HG02610 (cell line): ENCODE measurements at regions not wholly inside any gene's neighbourhood (a gene's known extent, or its start where the extent isn't known, plus 50 kb on each side); places are given as distances from the start of the nearest gene placed in this dataset.
A peak's percentile ranks its signal among the peaks of the same experiment; 100 is the strongest.

Experiments used
- ATAC-seq: cut with Tn5 transposase; IDR thresholded peaks from one replicate; pipeline ENCODE4 v1.9.1; 2021; ENCODE audit warnings: mild to moderate bottlenecking, moderate library complexity; ENCODE audit not compliant: unreplicated experiment

DNA sequence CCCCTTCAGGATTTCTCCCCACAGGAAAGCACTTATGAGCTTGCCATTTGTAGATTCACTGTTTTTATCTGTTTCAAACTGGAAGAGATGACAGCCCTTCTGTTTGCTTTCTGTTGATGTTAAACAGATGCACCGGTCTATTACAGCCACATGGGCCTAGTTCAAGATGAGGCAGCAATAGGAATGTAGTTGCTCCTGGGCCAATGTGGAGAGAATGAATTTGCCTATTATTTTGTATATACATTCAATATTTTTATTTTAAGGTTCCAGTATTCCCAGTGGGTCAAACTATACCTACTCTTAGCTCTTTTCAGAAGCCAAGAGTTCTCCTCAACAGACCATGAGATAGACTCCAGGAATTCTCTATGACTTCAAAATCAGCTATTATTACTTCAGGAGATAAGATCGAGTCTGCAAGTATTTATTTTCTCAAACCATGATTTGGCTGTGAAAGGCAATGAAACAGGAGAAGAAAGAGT, 461.6 kb downstream of the RASEF start:
- no peak for ATAC-seq

DNA sequence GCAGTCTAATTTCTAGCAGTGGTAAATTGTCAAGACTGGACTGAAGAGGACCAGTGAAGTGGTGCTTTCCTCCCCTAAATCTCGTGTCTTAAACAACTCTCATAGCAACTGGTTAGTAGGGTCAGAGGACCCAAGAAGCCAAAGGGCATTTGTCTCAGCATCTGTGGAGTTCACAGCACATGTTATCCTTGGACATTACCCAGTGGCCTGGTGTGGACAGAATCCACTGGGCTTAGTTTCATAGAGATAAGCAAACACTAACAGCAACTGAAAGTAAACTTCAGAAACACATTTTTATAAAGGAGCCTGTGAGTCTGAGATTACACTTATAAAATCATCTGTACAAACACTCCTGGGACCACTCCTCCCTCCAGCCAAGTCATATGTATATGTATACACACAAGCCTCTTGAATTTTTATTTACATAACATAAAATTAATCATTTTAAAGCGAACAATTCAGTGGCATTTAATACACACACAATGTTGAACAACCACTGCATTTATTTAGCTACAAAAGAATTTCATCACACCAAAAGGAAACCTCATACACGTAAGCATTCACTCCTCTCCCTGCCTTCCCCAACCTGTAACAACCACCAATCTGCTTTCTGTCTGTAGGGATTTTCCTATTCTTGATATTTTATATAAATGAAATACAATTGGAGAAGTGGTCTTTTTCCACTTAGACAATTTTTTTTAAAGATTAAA, 457.8 kb downstream of the RASEF start:
- ATAC-seq, result no peak

DNA sequence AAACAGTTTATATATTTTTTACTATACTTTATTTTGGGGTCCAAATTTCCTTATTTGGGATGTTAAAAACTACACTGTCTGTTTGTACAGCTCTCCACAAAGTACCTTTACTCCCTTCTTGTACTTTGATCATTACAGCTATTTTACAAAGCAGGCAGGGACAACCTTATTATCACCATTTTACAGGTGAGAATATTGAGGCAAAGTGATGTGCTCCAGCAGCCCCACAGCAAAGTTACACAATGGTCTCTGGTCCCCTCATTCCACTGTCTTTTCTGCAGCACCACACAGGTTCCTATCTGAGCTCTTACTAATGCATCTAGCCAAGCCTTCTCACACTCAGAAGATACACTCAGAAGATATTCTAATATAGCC, 457.3 kb downstream of the RASEF start:
- ATAC-seq, result no peak

DNA sequence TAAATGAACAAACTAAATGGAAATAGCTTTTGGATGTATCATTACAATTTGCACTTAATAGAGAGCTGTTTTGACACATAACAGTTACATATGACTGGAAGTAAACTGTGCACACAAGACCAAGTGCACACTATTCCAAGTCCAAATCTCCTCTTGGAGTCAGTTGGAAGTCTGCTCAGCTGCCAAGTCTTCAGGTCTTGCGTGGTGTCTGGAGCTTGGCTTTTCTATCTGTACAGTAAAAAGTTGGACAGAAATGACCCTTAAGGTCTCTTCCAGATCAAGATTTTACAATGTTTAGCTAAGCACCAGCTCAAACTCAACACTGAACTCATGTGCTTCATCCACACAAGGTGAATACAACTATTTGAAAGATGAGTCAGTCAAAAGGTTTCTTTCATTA, 456.9 kb downstream of the RASEF start:
- no peak for ATAC-seq

DNA sequence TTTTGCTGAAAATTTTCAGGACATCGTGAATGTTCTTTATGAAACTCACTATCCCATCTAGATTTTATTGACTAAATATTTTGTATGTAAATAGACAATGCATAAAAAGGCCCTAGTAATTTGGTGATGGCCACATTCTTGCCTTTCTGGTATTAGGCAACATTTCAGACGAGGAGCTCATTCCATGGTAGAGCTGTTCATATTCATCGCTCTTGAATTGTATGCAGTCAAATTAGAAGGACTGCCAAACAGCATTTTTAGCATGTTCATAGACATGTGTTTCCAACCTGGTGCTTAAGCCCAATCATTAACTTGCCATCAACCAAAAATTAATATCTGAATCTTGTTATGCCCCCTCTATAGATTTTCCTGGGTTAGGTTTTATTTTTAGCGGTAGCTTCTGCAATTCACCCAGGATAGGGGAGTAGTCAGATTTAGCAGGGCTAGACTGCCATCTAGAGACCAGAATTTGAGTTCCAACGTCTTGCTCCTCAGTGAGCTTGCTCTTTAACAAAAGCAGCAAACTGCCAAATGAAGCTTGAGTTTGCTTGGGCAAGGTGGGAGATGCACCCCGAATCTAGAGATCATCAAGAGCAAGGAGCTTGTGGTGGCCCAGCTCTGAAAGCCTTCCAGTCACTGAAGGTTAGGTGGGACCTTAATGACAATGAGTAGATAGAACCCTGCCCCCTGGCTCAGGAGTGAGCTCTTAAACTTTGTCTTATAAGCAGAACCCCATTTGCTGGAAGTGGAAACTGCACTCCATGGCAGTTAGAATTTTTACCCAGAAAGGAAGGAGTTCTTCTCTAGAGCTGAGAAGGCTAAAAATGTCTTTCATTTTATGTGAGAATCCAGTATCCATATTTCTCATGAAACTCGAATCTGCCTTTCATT, 456.2 kb downstream of the RASEF start:
- ATAC-seq, result peak; percentile 48

DNA sequence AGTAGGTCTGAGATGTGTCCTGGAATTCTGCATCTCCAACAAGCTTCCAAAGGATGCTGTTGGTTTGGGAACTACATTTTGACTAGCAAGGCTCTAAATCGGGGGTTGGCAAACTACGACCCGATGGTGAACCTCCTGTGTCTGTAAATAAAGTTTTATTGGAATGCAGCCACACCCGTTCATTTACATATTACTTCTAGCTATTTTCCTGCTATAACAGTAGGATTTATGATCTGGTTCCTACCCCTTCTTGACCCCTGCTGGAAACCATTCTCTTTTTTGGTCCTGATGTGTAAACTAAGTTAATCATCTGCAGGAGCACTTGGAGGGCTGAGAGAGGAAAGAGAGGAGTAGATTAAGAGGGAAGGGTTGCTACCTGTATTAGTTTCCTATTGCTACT, 454.5 kb downstream of the RASEF start:
- ATAC-seq, result no peak

DNA sequence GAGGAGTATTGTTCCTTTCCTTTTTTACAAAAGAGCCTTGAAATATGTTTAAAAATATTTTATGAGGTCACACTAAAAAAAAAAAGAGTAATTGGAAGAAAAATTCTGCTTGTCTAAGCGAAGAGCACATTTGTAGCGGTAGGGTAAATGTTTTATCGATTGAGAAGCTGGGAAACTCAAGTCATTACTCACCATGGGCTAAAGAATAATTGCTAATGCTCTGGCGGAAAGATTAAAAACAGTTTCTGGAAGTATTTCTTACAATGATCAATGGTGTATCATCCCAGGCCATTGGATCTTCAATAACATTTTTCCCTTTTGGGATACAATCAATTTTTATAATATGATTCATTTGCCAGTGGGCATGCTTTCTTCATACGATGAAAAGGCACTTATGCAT, 450.0 kb downstream of the RASEF start:
- no peak for ATAC-seq

DNA sequence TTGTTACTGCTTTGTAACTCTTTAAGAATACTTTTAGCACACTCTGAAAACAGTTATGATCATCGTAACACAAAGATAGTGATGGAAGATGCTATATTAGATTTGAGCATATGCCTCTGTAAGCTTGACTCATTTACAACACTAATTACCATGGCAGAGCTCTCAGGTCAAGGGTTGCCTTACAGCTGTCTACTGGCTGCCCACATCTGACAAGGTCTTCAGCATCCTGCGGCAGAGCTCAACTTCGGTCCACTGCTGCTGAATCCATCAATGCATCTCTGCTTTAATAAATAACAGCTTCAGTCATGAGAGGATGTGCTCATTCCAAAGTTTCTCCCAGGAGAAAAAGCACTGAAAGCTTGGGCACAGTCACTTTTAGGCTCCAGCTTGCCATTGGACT, 449.4 kb downstream of the RASEF start:
- no peak for ATAC-seq

DNA sequence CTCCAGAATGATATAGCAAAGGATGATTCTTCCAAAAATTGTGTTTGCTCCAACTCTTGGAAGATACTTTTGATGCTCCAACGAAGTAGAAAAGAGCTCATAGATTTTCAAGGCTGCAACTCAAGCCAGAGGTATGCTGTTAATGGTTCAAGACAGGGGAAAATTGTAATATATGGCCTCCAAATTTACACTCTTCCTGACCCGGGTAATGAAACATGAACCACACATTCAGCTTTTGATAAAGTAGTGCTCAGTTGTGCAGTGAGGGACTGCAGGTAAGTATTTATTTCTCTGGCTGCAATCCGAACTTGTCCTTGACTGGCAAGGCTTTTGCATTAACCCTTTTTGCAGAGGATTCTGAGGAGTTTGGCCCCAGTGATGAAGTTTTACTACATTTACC, 446.4 kb downstream of the RASEF start:
- ATAC-seq, result no peak

DNA sequence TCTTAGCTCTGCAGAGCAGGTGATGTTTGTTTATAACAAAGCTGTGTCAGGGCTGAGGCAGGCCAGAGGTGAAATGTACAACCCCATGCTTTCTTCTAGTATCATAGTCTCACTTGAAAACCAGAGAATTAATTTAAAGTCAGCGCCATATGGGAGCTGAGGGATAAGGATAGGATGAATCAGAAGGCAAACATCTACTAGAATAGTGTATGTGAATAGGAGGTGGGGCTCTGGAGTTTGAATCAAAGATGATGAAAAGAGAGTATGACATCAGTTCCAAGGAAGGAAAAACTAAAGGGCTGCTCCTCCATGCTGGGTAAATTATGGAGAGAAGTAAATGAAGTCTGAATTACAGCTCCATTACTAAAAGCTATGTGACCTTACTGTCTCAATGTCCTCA, 441.5 kb downstream of the RASEF start:
- no peak for ATAC-seq

DNA sequence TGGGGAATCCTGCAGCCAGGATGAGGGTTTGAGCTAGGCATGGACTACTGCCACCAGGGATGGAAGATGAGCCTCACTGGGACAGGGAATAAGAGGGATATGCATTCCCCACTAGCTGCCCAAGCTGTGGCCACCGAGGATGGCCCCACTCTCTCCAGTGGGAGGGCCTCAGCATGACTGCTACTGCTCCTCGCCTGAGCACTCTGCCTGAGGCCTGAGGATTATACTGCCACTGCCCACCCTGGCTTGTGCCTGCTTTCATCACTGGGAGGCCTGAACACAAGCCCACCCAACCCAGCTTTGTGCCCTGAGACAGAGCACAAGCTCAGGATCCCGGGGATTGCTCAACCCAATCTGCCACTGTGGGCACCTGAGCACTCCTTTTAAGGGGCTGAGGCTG, 425.6 kb downstream of the RASEF start:
- no peak for ATAC-seq

DNA sequence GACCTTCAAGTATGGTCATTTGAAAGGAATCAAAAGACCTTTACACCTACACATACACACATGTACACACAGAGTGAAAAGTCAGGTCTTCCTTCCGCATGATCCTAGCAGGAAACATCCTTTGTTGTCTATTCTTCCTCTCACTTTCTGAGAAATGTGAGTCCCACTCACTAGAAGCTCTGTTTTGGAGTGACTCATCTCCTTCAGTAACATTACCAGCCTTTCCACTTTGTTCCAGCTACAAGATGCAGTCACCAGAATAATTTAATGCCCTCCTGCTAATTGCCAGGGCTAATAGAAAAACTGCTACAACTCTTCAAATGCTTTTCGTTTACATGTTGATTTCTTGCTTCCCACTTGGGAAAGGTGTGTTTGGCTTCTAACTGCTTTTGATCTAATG, 417.3 kb downstream of the RASEF start:
- no peak for ATAC-seq

DNA sequence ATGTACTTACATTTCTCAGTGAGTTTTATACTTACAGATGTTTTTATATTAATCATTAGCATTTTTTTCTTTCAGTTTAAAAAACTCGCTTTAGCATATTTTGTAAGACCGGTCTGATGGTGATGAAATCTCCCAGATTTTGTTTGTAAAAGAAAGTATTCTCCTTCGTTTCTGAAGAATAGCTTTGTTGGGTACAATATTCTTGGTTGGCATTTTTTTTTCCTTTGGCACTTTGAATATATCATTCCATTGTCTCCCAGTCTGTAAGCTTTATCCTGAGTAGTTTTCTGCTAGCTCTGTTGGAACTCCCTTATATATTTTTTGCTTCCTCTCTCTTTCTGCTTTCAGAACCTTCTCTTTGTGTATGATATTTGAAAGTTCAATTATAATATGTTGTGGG, 412.6 kb downstream of the RASEF start:
- ATAC-seq, result no peak

DNA sequence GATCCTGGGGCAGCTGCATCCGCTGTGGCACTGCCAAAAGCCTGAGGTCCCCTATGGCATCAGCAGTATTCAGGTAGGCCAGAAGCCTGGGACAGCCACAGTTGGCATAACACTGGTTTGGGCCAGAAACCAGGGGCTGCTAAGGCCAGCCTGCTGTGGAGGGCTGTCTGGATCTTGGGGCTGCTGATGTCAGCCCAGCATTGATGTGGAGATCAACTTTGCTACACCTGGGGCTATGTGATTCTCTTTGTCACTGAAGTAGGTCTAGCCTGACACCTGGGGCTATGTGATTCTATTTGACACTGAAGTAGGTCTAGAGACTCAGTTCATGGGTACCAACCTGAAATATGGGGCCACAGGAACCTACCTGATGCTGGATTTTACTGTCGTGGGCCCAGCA, 411.5 kb downstream of the RASEF start:
- no peak for ATAC-seq

DNA sequence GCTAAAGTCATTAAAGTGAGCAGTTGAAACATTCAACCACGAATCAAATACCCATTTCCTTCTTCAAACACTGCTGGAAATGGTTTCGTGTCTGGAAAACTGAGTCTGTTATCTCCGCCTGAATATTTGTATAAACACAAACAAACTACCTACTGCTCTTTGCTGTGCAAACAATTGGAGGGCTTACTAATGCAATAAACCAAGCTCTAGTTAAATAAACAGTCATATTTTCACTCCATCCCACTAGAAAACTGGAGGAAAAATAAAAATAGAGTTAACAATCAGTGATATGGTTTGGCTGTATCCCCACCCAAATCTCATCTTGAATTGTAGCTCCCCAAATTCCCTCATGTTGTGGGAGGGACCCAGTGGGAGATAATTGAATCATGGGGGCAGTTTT, 397.6 kb downstream of the RASEF start:
- ATAC-seq, result no peak

DNA sequence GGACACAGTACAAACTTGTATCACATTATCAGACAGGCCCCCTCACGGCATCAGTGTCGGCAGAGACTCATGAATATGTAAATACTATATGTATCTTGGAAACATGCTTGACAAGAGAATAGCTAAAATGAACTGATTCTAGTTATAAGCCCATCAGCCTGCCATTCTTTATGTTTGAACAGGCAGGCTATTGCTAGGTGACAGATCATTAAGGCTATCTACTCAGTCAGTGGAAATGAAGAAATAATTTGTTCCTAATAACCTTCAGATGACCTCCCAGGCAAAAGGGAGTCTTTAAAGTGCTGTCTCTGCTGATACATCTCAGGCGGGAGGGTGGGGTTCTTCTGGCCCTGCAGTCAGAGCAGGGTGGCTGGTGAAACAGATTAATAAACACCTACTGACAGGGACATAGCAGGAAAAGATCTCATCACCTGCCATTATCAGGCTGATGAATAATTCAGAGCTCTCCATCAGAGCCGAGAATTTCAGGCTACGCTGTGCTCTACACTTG, 394.2 kb downstream of the RASEF start:
- ATAC-seq, result no peak

DNA sequence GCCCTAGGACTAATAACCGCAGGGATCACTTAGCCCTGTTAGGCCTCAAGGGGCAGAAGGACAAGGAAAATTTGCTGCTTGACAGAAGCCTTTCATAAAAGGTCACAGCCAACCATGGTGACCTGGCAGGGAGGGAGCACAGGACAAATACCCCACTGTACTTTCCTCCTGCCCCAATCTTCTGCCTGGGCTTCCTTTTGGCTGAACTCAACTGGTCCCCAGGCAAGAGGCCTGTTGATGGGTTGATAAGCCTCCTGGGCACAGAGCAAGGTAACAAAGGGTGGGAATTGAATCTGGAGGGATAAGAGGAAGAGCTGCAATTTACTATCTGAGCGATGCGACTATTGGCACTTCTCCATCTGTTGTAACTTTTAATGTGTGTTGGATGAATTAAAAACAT, 392.9 kb downstream of the RASEF start:
- ATAC-seq, result no peak

DNA sequence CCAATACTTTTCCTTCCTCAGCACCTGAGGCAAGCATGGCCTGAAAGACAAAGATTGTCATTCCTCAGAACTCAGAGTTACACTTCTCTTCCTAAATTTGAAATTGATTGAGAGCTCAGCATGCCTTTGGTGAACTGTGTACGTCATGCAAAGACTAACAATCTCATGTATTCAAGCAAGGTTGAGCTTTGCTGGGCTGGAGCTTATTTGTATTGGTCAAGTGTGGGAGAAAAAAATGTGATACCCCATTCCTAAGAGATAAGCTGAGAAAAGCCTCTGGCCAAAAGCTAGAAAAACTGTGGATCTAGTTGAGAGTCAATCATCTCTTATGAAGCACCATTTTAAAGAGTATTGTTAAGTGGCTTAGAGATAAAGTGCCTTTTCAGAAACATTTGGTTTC, 392.2 kb downstream of the RASEF start:
- ATAC-seq, result no peak

DNA sequence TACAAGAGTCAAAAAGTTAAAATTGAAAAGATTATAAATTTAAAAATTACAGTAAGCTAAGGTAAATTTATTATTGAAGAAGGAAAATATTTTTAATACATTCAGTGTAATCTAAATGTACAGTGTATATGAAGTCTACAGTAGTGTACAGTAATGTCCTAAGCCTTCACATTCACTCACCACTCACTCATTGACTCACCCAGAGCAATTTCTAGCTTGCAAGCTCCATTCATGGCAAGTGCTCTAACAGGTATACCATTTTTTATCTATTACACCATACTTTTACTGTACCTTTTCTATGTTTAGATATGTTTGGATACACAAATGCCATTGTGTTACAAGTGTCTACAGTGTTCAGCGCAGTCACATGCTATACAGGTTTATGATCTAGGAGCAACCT, 389.7 kb downstream of the RASEF start:
- ATAC-seq, result no peak

DNA sequence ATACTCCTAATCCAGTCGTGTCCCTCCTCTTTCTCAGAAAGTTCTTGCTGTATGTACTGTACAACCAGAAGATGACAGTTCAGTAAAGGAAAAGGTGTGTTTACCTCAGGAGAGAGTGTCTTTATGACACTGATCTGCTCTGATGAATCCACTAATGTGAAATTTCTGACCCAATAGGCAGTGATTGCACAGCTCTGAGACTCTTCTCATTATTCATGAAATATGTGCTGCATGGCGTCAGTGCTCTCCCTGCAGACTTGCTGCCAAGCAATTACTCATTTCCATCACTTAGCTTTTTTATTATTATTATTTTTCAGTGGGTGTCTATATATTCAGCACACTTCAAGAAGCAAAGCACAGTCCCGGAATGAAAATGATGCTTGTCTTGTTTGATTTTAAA, 389.0 kb downstream of the RASEF start:
- ATAC-seq, result no peak

DNA sequence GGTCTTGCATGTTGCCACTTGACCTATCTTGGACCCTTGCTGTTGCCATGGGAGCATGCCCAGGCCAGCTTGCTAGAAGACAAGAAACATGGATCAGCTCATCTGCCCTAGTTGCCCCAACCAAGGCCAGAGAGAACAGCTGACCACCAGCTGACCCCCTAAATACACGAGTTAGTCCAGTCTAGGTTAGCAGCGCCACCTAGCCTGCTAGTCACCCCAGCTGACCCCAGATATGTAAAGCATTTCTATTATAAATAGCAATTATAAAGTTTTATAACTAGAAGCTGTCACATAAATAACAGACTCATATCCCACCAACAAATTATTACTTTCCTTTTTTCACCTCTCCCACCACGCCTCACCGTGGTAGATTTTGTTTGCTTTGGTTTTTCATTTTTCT, 387.8 kb downstream of the RASEF start:
- no peak for ATAC-seq

DNA sequence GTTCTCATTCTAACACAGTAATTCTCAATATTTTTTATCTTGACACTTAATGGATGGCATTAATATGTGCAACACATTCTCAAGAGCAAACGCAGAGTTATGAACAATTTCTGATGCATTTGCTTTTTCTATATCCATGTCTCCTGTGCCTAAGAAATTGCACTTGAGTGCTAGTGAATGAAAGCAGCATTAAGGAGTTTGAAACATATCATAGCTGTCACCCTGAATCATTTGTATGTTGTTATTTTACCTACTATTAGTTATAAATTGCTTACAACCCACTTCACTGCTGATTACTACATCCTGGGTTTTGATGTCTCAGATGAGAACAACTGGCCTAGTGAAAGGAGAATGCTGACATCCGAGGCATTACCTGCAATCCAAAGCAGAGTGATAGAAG, 387.3 kb downstream of the RASEF start:
- no peak for ATAC-seq
